ENCODE measurements at regions not wholly inside any gene's neighbourhood (a gene's known extent, or its start where the extent isn't known, plus 50 kb on each side); places are given as distances from the start of the nearest gene placed in this dataset.

DNA sequence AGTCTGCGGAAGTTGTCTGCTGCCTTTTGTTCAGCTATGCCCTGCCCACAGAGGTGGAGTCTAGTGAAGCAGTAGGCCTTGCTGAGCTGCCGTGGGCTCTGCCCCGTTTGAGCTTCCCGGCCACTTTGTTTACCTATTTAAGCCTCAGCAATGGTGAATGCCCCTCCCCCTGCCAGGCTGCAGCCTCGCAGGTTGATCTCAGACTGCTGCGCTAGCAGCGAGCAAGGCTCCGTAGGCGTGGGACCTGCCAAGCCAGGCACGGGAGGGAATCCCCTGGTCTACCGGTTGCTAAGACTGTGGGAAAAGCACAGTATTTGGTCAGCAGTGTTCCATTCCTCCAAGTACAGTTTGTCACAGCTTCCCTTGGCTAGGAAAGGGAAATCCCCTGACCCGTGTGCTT, 143.6 kb downstream of the DYRK2 start:
- Histone ChIP-seq H3K27me3 (ENCODE audit: low read length) (no peaks in the 10 kb centered on the region), H4K20me1 (ENCODE audit: low read depth, low read length) (no peaks in the 10 kb centered on the region), H3K9me3 (ENCODE audit: insufficient read depth, low read length) (no peaks in the 10 kb centered on the region), H3K4me3 (ENCODE audit: insufficient read depth, low read length, poor library complexity, severe bottlenecking) (no peak overlapping the region), H3F3A (ENCODE audit: insufficient read depth) (no peaks in the 10 kb centered on the region), H3K9ac (ENCODE audit: low read length) (no peak overlapping the region), H3K79me2 (ENCODE audit: insufficient read depth, low read length) (no peaks in the 10 kb centered on the region), H2AFZ (ENCODE audit: low read depth, low read length, severe bottlenecking) (no peak overlapping the region), H3K36me3 (ENCODE audit: low read length) (no peaks in the 10 kb centered on the region), H3K27ac (ENCODE audit: low read depth, low read length) (no peak overlapping the region), H3K9me2 (replicated peaks; ENCODE audit: insufficient read depth, low read length) (no peaks in the 10 kb centered on the region), H3K4me2 (ENCODE audit: low read depth, low read length, poor library complexity, severe bottlenecking) (no peak overlapping the region)
- TF ChIP-seq EZH2phosphoT487 (conservative IDR thresholded peaks at IDR 0.05; ENCODE audit: low read length): no peak
- TF ChIP-seq, protein P1, sequence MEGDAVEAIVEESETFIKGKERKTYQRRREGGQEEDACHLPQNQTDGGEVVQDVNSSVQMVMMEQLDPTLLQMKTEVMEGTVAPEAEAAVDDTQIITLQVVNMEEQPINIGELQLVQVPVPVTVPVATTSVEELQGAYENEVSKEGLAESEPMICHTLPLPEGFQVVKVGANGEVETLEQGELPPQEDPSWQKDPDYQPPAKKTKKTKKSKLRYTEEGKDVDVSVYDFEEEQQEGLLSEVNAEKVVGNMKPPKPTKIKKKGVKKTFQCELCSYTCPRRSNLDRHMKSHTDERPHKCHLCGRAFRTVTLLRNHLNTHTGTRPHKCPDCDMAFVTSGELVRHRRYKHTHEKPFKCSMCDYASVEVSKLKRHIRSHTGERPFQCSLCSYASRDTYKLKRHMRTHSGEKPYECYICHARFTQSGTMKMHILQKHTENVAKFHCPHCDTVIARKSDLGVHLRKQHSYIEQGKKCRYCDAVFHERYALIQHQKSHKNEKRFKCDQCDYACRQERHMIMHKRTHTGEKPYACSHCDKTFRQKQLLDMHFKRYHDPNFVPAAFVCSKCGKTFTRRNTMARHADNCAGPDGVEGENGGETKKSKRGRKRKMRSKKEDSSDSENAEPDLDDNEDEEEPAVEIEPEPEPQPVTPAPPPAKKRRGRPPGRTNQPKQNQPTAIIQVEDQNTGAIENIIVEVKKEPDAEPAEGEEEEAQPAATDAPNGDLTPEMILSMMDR (IDR thresholded peaks at IDR 0.05; ENCODE audit: insufficient read depth, low read length, poor library complexity, severe bottlenecking): no peak

- no peaks in the 10 kb centered on the region for H3K36me3 ChIP-seq (ENCODE audit: low read length)
- no peak overlapping the region for H3K4me3 ChIP-seq (ENCODE audit: insufficient read depth, low read length, poor library complexity, severe bottlenecking)
- no peaks in the 10 kb centered on the region for H4K20me1 ChIP-seq (ENCODE audit: low read depth, low read length)
- no peak overlapping the region for H3K9ac ChIP-seq (ENCODE audit: low read length)
- H3K9me3 ChIP-seq (ENCODE audit: insufficient read depth, low read length): no peaks in the 10 kb centered on the region
- H3K27me3 ChIP-seq (ENCODE audit: low read length): no peaks in the 10 kb centered on the region
- H3K4me2 ChIP-seq (ENCODE audit: low read depth, low read length, poor library complexity, severe bottlenecking): no peak overlapping the region
- H3F3A ChIP-seq (ENCODE audit: insufficient read depth): no peaks in the 10 kb centered on the region
- H3K27ac ChIP-seq (ENCODE audit: low read depth, low read length): no peak overlapping the region
- TF ChIP-seq EZH2phosphoT487 (conservative IDR thresholded peaks at IDR 0.05; ENCODE audit: low read length): no peak
- TF ChIP-seq, protein P1 (IDR thresholded peaks at IDR 0.05; ENCODE audit: insufficient read depth, low read length, poor library complexity, severe bottlenecking): no peak
- H3K79me2 ChIP-seq (ENCODE audit: insufficient read depth, low read length): no peaks in the 10 kb centered on the region
- H2AFZ ChIP-seq (ENCODE audit: low read depth, low read length, severe bottlenecking): no peak overlapping the region
- no peaks in the 10 kb centered on the region for H3K9me2 ChIP-seq (replicated peaks; ENCODE audit: insufficient read depth, low read length)
Observed at GRCh38 chr12:67794161-67794560, 145.6 kb downstream of the DYRK2 start.

GRCh38 chr12:67795236-67795635, 146.7 kb downstream of the DYRK2 start:
- Histone ChIP-seq H3K4me2 (ENCODE audit: low read depth, low read length, poor library complexity, severe bottlenecking) (no peak overlapping the region), H3K9ac (ENCODE audit: low read length) (no peak overlapping the region), H3K27ac (ENCODE audit: low read depth, low read length) (no peak overlapping the region), H3K9me2 (replicated peaks; ENCODE audit: insufficient read depth, low read length) (no peaks in the 10 kb centered on the region), H4K20me1 (ENCODE audit: low read depth, low read length) (no peaks in the 10 kb centered on the region), H2AFZ (ENCODE audit: low read depth, low read length, severe bottlenecking) (no peak overlapping the region), H3K4me3 (ENCODE audit: insufficient read depth, low read length, poor library complexity, severe bottlenecking) (no peak overlapping the region), H3K9me3 (ENCODE audit: insufficient read depth, low read length) (no peaks in the 10 kb centered on the region), H3K36me3 (ENCODE audit: low read length) (no peaks in the 10 kb centered on the region), H3F3A (ENCODE audit: insufficient read depth) (no peaks in the 10 kb centered on the region), H3K79me2 (ENCODE audit: insufficient read depth, low read length) (no peaks in the 10 kb centered on the region), H3K27me3 (ENCODE audit: low read length) (no peaks in the 10 kb centered on the region)
- no peak for TF ChIP-seq EZH2phosphoT487 (conservative IDR thresholded peaks at IDR 0.05; ENCODE audit: low read length)
- TF ChIP-seq, protein P1 (IDR thresholded peaks at IDR 0.05; ENCODE audit: insufficient read depth, low read length, poor library complexity, severe bottlenecking): no peak

All from SU-DHL-6 (cell line).